Kidney (tissue), 13 donors: ENCODE measurements at regions not wholly inside any gene's neighbourhood (a gene's known extent, or its start where the extent isn't known, plus 50 kb on each side); places are given as distances from the start of the nearest gene placed in this dataset.

Source experiments
- DNase-seq, 5 donors: peaks; one replicate each; pipeline ENCODE4 v3.0.0-alpha.2; 2013 to 2020
- FAIRE-seq: peaks from 2 replicates; lab custom pipeline; 2012; peaks lifted over from hg19 to GRCh38; lab: Jason Lieb, UNC
- H3K27ac ChIP-seq, 2 donors: one replicate each; pipeline ENCODE4 v1.7.0; 2013; ENCODE audit warnings: low read depth in 2 of 2, low read length in 2 of 2, inconsistent platforms in 1 of 2
- H3K27me3 ChIP-seq: one replicate; pipeline ENCODE4 v1.7.1; 2013; ENCODE audit warnings: low read length, inconsistent platforms; ENCODE audit not compliant: control insufficient read depth, insufficient read depth
- H3K36me3 ChIP-seq, 3 donors: one replicate each; pipeline versions ENCODE4 v1.7.0 to v1.7.1; 2013; ENCODE audit warnings: low read length in 3 of 3, control low read depth in 1 of 3, inconsistent platforms in 1 of 3; ENCODE audit not compliant: insufficient read depth in 3 of 3, control insufficient read depth in 2 of 3
- H3K4me1 ChIP-seq, 3 donors: one replicate each; pipeline versions ENCODE4 v1.7.0 to v1.7.1; 2013; ENCODE audit warnings: low read length in 3 of 3, inconsistent platforms in 1 of 3, low read depth in 1 of 3; ENCODE audit not compliant: control insufficient read depth in 2 of 3, insufficient read depth in 2 of 3
- H3K4me3 ChIP-seq, 3 donors: one replicate each; pipeline versions ENCODE4 v1.7.0 to v1.8.1; 2013; ENCODE audit warnings: low read length in 3 of 3, control low read depth in 1 of 3, inconsistent platforms in 1 of 3
- H3K9ac ChIP-seq, 3 donors: one replicate each; pipeline versions ENCODE4 v1.7.0 to v1.7.1; 2013; ENCODE audit warnings: low read length in 3 of 3, control low read depth in 1 of 3, inconsistent platforms in 1 of 3
- H3K9me3 ChIP-seq, 3 donors: one replicate each; pipeline versions ENCODE4 v1.7.0 to v1.7.1; 2013; ENCODE audit warnings: low read length in 3 of 3, control low read depth in 1 of 3, inconsistent platforms in 1 of 3; ENCODE audit not compliant: control insufficient read depth in 2 of 3, insufficient read depth in 1 of 3
- CTCF ChIP-seq: IDR thresholded peaks from 3 replicates; pipeline ENCODE4 v1.5.1; 2012; ENCODE audit warnings: mild to moderate bottlenecking, moderate library complexity, borderline replicate concordance; ENCODE audit not compliant: insufficient read depth; ENCODE audit errors: extremely low read depth
- intact Hi-C: fragments of 100-400 bp; cut with DNase I; formaldehyde crosslinking; loops from one replicate; pipeline ENCODE4 v1.11.1; 2022
- donor health status: control.
- donor health status: control.
- donor health status: control.
- donor health status: control.
- donor health status: control.
- donor health status: DM: yes; HTN: yes; CAD: no.
- donor health status: Normal renal cell carcinoma (clear cell type).

GRCh38 chr17:77649717-77650211, 308.7 kb upstream of the TNRC6C start:
- TF ChIP-seq CTCF = no peak
- H3K4me1 ChIP-seq = no peaks in the 10 kb centered on the region

GRCh38 chr17:77651988-77652387, 306.5 kb upstream of the TNRC6C start:
- H3K9ac ChIP-seq = no peak overlapping the region

More at GRCh38 chr17:77649717-77650211, 308.7 kb upstream of the TNRC6C start:
- H3K27ac ChIP-seq = no peak overlapping the region
- H3K27me3 ChIP-seq = no peaks in the 10 kb centered on the region
- no peak overlapping the region for H3K4me3 ChIP-seq
- no peak for DNase-seq
- intact Hi-C loops = no loop called here
- no peaks in the 10 kb centered on the region for H3K36me3 ChIP-seq
- peaks cover 0 to 3% (median 0%) of the 10 kb centered on the region in 3 donors for H3K9me3 ChIP-seq
- no peak for FAIRE-seq
- no peak overlapping the region for H3K9ac ChIP-seq

GRCh38 chr17:77654296-77654695, 304.2 kb upstream of the TNRC6C start:
- FAIRE-seq (no peak), DNase-seq (no peak)
- intact Hi-C loops = no loop called here
- no peaks in the 10 kb centered on the region for H3K36me3 ChIP-seq
- no peak overlapping the region for H3K27ac ChIP-seq
- H3K9ac ChIP-seq = no peak overlapping the region
- TF ChIP-seq CTCF = no peak
- no peaks in the 10 kb centered on the region for H3K27me3 ChIP-seq
- no peak overlapping the region for H3K4me3 ChIP-seq
- H3K9me3 ChIP-seq = peaks cover 0 to 12% (median 2%) of the 10 kb centered on the region in 3 donors
- H3K4me1 ChIP-seq = no peaks in the 10 kb centered on the region

More at GRCh38 chr17:77651988-77652387, 306.5 kb upstream of the TNRC6C start:
- H3K4me1 ChIP-seq = no peaks in the 10 kb centered on the region
- TF ChIP-seq CTCF = no peak
- no peaks in the 10 kb centered on the region for H3K36me3 ChIP-seq
- H3K4me3 ChIP-seq = no peak overlapping the region
- no peak overlapping the region for H3K27ac ChIP-seq
- FAIRE-seq = no peak
- DNase-seq = no peak
- intact Hi-C loops = no loop called here
- peaks cover 0 to 3% (median 0%) of the 10 kb centered on the region in 3 donors for H3K9me3 ChIP-seq
- H3K27me3 ChIP-seq = no peaks in the 10 kb centered on the region

DNA sequence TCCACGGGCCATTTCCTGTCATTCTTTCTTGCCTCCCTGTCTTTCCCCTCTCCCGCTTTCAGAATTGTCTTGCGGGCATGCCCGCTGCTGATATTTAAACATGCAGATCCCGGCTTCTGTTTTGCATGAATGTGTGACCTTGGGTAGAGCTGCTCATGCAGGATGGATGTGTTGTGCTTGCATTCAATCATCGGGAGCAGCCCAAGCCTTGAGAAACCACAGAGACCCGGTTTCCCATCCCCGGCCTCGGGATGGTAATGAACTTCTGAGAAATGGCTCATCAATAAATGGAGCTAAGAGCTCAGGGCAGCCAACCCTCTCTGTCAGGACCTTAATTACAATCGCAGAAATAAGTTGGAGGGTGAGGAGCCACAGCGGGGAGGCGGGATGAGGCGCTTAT, 303.7 kb upstream of the TNRC6C start:
- Histone ChIP-seq H3K9me3 (peaks cover 0 to 9% (median 2%) of the 10 kb centered on the region in 3 donors), H3K9ac (no peak overlapping the region), H3K27me3 (no peaks in the 10 kb centered on the region), H3K4me3 (no peak overlapping the region), H3K4me1 (no peaks in the 10 kb centered on the region), H3K36me3 (no peaks in the 10 kb centered on the region), H3K27ac (no peak overlapping the region)
- FAIRE-seq (no peak), DNase-seq (no peak)
- TF ChIP-seq CTCF = no peak
- intact Hi-C loops = no loop called here
